NCI-H774 (cell line): ENCODE measurements at regions not wholly inside any gene's neighbourhood (a gene's known extent, or its start where the extent isn't known, plus 50 kb on each side); places are given as distances from the start of the nearest gene placed in this dataset.

Experiments used
- DNase-seq: peaks from one replicate; lab custom pipeline; 2025; lab: John Stamatoyannopoulos, UW

GRCh38 chr9:88757406-88758010 lies 222.5 kb downstream of the NXNL2 start:
- DNase-seq, result no peak

GRCh38 chr9:88759364-88759763 lies 224.4 kb downstream of the NXNL2 start:
- no peak for DNase-seq

- no peak for DNase-seq
Measured at GRCh38 chr9:88766778-88767503, 224.3 kb upstream of the S1PR3 start.

- no peak for DNase-seq
Measured at GRCh38 chr9:88767504-88767790, 223.8 kb upstream of the S1PR3 start.

GRCh38 chr9:88772575-88772974 lies 218.7 kb upstream of the S1PR3 start:
- DNase-seq, result no peak

- DNase-seq, result no peak
Measured at GRCh38 chr9:88773126-88773525, 218.1 kb upstream of the S1PR3 start.

- no peak for DNase-seq
Measured at GRCh38 chr9:88773627-88774244, 217.5 kb upstream of the S1PR3 start.

GRCh38 chr9:88775037-88775471 lies 216.2 kb upstream of the S1PR3 start:
- DNase-seq, result no peak

- no peak for DNase-seq
Measured at GRCh38 chr9:88775559-88775958, 215.7 kb upstream of the S1PR3 start.

- no peak for DNase-seq
Measured at GRCh38 chr9:88775966-88776365, 215.3 kb upstream of the S1PR3 start.

GRCh38 chr9:88776717-88777497 lies 214.4 kb upstream of the S1PR3 start:
- no peak for DNase-seq

GRCh38 chr9:88777498-88778312 lies 213.6 kb upstream of the S1PR3 start:
- DNase-seq, result no peak

GRCh38 chr9:88781628-88782391 lies 209.5 kb upstream of the S1PR3 start:
- DNase-seq, result no peak

GRCh38 chr9:88782931-88783710 lies 208.1 kb upstream of the S1PR3 start:
- no peak for DNase-seq

- no peak for DNase-seq
Measured at GRCh38 chr9:88783711-88784083, 207.6 kb upstream of the S1PR3 start.

- DNase-seq, result no peak
Measured at GRCh38 chr9:88784960-88785359, 206.3 kb upstream of the S1PR3 start.

GRCh38 chr9:88786291-88787079 lies 204.8 kb upstream of the S1PR3 start:
- no peak for DNase-seq

GRCh38 chr9:88789785-88790184 lies 201.5 kb upstream of the S1PR3 start:
- no peak for DNase-seq

GRCh38 chr9:88791105-88791805 lies 200.0 kb upstream of the S1PR3 start:
- DNase-seq, result no peak
